Left colon (tissue), 2 donors: ENCODE measurements at regions not wholly inside any gene's neighbourhood (a gene's known extent, or its start where the extent isn't known, plus 50 kb on each side); places are given as distances from the start of the nearest gene placed in this dataset.
"Not testable (repeated sequence)": the region's sequence is repeated elsewhere in the genome, so short reads cannot be mapped to it uniquely, and the experiment has no call there.

Experiments
- ATAC-seq: fragments of 200-7000 bp; cut with Tn5 transposase; one replicate; pipeline ENCODE4 v1.9.1; 2020; ENCODE audit warnings: mild to moderate bottlenecking, moderate library complexity
- DNase-seq, 2 donors: peaks; one replicate each; pipeline ENCODE4 v3.0.0-alpha.2; 2020
- intact Hi-C, 2 donors: fragments of 100-400 bp; cut with DNase I in 1 of 2; cut with micrococcal nuclease in 1 of 2; formaldehyde crosslinking; loops; one replicate each; pipeline versions ENCODE4 v1.11.2 to v1.14.0; 2022; cut with DNase I, micrococcal nuclease
- donor health status: DM: no; HTN: no; CAD: no.
- donor health status: DM: yes; HTN: yes; CAD: no.

GRCh38 chr7:82631998-82632397 is 188.4 kb upstream of the CACNA2D1 start:
- DNase-seq (no peak), ATAC-seq (no peak)
- intact Hi-C loops, result no loop called here

DNA sequence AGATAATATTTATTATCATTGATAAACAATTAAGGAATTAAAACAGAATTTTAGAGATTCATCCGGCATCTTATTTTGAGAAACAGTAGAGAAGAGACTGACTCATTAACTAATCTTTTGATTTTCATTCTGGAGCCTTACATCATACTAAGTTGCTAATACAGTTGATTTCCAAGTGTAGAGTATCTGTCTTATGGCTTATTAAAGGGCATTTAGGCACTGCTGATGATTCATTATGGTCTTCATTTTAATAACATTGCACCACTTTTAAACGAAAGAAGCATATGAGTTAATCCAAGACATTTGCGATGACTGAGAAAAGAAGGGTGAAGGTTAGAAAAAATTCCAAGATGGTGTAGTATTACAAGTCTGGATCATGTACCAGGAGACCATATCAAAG is 186.0 kb upstream of the CACNA2D1 start:
- ATAC-seq (no peak), DNase-seq (no peak)
- intact Hi-C loops, result no loop called here

- ATAC-seq (no peak), DNase-seq (no peak)
- intact Hi-C loops, result no loop called here
Observed at GRCh38 chr7:82625377-82625776, 181.8 kb upstream of the CACNA2D1 start.

- no peak for ATAC-seq
- DNase-seq, result no peak
- intact Hi-C loops, result no loop called here
Observed at GRCh38 chr7:82624965-82625364, 181.4 kb upstream of the CACNA2D1 start.

DNA sequence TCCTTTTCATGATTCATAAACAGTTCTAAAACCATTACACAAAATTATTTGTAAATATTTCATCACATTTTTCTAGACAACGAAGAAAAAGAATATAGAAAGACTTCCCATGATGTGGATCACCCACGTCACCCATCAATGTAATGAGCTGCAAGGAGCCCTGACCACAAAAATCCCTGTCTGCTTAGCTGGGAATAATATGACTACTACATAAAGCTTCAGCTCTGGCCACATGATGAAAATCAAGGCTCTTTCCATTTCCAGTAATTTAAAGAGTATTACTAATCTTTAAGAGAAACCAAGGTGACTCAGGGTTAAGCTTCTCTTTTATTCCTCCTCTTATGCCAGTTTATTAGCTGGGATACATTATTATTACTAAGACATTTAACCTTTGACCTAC is 180.8 kb upstream of the CACNA2D1 start:
- DNase-seq (no peak), ATAC-seq (no peak)
- intact Hi-C loops, result no loop called here

- ATAC-seq (no peak), DNase-seq (no peak)
- intact Hi-C loops, result no loop called here
Observed at GRCh38 chr7:82623812-82624211, 180.2 kb upstream of the CACNA2D1 start.

- intact Hi-C loops, result no loop called here
- ATAC-seq (no peak), DNase-seq (no peak)
Observed at GRCh38 chr7:82617156-82617555, 173.6 kb upstream of the CACNA2D1 start.

GRCh38 chr7:82616059-82616728 is 172.6 kb upstream of the CACNA2D1 start:
- DNase-seq, result no peak
- peak; percentile 25 for ATAC-seq
- intact Hi-C loops, result no loop called here

DNA sequence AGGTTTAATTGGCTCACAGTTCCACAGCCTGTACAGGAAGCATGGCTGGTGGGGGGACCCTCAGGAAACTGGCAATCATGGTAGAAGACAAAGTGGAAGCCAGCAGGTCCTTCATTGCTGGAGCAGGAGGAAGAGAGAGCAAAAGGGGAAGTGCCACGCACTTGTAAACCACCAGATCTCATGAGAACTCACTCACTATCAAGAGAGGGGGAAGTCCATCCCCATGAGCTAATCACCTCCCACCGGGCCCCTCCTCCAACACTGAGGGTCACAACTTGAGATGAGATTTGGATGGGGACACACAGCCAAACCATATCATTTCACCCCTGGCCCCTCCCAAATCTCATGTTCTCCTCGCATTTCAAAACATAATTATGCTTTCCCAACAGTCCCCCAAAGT is 171.9 kb upstream of the CACNA2D1 start:
- DNase-seq (no peak), ATAC-seq (no peak)
- intact Hi-C loops, result no loop called here

DNA sequence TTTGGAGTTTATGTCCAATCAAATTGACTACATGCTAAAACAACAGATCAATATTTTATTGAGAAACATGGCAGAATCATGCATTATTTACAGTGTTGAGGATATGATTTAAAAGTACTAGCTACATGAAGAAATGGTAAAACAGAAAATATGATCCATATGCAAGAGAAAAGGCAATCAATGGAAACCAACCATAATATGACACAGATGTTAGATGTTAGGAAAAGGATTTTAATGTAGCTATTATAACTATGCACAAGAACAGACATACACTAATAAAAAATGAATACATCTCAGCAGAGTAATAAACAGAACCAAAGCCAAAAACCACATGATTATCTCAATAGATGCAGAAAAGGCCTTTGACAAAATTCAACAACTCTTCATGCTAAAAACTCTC is 166.2 kb upstream of the CACNA2D1 start:
- ATAC-seq (no peak), DNase-seq (no peak)
- intact Hi-C loops, result loop anchor here in 1 of 2 donors (10.0 kb wide), 1 partner anchor 115 kb away; no protein-coding TSS in a partner anchor

DNA sequence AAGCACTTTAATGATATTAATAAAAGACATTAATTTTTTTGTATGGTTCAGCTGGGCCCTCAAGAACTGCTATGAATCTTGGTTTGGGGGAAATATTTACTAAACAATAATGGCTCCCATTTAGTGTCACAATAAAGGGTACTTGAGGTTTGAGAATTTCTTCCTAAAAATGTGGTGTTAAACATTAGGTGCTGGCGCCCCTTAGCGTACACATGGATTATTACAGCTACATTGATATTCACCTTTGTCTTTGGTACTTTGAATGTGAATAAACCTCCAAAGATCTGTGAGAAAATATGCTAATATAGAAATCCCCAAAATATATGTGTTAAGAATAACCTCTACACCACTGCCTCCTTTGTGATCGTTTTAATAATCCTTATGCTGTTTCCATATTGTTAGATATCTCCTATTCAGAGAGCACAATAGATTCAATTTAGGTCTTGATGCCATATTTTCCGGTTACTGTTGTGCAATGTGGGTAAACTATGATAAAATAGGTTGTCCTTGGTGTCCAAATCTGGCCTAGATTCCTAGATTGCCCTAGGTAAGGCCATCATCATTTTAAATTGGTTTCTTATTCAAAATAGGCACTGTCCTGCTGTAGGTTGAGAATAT is 161.8 kb upstream of the CACNA2D1 start:
- intact Hi-C loops, result loop anchor here in 1 of 2 donors (10.0 kb wide), 1 partner anchor 119 kb away; no protein-coding TSS in a partner anchor
- DNase-seq (no peak), ATAC-seq (no peak)

GRCh38 chr7:82602066-82602465 is 158.5 kb upstream of the CACNA2D1 start:
- intact Hi-C loops, result loop anchor here in 1 of 2 donors (10.0 kb wide), 1 partner anchor 123 kb away; no protein-coding TSS in a partner anchor
- DNase-seq, result no peak
- ATAC-seq, result no peak

- DNase-seq (no peak), ATAC-seq (no peak)
- intact Hi-C loops, result loop anchor here in 1 of 2 donors (10.0 kb wide), 1 partner anchor 124 kb away; no protein-coding TSS in a partner anchor
Observed at GRCh38 chr7:82600531-82600930, 157.0 kb upstream of the CACNA2D1 start.

DNA sequence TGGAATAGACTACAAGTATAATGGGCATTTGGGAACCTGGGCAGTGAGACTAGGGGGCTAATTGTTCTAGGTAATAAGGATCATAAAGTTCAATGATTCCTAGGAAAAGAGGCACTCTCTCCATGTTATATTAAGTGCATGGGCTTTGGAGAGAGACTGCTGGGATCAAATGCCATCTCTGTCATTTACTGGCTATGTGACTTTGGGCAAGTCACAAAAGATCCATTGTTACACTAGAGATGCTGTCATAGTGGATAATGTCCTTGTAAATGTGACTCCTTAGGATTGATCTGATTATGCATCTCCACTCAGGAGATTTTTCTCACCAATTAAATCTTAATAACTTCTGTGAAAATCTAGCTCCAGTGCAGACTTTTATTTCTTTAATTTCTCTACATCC is 156.3 kb upstream of the CACNA2D1 start:
- ATAC-seq (no peak), DNase-seq (no peak)
- intact Hi-C loops, result loop anchor here in 1 of 2 donors (10.0 kb wide), 1 partner anchor 125 kb away; no protein-coding TSS in a partner anchor

- intact Hi-C loops, result no loop called here
- no peak for ATAC-seq
- no peak for DNase-seq
Observed at GRCh38 chr7:82598958-82599357, 155.4 kb upstream of the CACNA2D1 start.

DNA sequence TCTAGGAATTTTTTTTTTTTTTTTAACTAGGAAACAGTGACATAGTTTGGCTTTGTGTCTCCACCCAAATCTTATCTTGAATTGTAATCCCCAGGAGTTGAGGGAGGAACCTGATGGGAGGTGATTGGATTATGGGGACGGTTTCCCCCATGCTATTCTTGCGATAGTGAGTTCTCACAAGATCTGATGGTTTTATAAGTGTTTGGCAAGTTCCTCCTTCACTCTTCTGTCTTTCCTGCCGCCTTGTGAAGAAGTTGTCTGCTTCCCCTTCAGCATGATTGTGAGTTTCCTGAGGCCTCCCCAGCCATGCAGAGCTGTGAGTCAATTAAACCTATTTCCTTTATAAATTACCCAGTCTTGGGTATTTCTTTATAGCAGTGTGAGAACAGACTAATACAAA is 152.2 kb upstream of the CACNA2D1 start:
- ATAC-seq, intact Hi-C loops, DNase-seq: not testable (repeated sequence)

DNA sequence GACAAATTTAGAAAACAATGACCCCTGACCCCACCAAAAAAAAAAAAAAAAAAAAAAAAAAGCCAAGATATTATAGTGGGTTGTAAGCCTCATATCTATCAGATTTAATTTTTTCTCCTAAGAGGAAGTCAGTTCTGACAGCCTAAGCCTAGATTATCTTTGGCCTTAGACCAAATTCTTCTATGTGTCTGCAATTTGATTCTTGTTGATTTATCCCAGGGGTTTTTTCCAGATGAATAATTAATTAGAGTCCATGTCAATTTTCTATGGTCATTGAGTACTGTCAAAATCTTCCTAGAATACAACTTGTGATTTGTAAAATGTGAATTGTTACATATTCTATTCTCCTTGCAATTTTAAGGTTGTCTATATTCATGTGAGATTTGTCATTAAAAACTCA is 151.6 kb upstream of the CACNA2D1 start:
- ATAC-seq, result no peak
- intact Hi-C loops, result no loop called here
- no peak for DNase-seq

- no peak for ATAC-seq
- DNase-seq, result no peak
- intact Hi-C loops, result no loop called here
Observed at GRCh38 chr7:82594665-82595064, 151.1 kb upstream of the CACNA2D1 start.

- DNase-seq (no peak), ATAC-seq (no peak)
Observed at GRCh38 chr7:82593780-82594179, 150.2 kb upstream of the CACNA2D1 start.

GRCh38 chr7:82592416-82592815 is 148.8 kb upstream of the CACNA2D1 start:
- ATAC-seq, result no peak
- intact Hi-C loops, result no loop called here
- no peak for DNase-seq

More at GRCh38 chr7:82593780-82594179, 150.2 kb upstream of the CACNA2D1 start:
- intact Hi-C loops, result no loop called here
